ENCODE measurements at regions not wholly inside any gene's neighbourhood (a gene's known extent, or its start where the extent isn't known, plus 50 kb on each side); places are given as distances from the start of the nearest gene placed in this dataset.

DNA sequence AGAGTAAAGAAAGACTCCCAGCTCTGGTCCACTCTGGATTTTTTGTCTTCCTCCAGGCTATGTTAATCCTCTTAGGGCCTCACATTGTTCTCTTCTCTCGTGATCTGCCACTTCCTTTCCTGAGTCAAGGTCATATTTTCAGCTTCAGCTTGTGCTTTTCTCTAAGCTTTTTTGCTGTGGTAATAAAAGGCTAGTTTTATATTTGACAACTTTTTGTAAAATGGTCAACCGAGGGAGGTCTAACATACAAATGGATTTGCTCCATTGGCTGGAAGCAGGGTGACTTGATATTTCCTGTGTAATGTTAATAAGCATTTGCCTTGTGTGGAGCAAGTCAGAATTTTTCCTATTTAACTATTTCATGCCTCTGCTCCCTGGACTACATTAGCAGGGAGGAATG, 239.7 kb downstream of the RAB28 start:
- TF ChIP-seq, protein P1, sequence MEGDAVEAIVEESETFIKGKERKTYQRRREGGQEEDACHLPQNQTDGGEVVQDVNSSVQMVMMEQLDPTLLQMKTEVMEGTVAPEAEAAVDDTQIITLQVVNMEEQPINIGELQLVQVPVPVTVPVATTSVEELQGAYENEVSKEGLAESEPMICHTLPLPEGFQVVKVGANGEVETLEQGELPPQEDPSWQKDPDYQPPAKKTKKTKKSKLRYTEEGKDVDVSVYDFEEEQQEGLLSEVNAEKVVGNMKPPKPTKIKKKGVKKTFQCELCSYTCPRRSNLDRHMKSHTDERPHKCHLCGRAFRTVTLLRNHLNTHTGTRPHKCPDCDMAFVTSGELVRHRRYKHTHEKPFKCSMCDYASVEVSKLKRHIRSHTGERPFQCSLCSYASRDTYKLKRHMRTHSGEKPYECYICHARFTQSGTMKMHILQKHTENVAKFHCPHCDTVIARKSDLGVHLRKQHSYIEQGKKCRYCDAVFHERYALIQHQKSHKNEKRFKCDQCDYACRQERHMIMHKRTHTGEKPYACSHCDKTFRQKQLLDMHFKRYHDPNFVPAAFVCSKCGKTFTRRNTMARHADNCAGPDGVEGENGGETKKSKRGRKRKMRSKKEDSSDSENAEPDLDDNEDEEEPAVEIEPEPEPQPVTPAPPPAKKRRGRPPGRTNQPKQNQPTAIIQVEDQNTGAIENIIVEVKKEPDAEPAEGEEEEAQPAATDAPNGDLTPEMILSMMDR (IDR thresholded peaks at IDR 0.05; ENCODE audit: low read length): no peak
- TF ChIP-seq EZH2 (optimal IDR thresholded peaks at IDR 0.05; ENCODE audit: low read depth, low read length): no peak
- no peak for TF ChIP-seq EZH2phosphoT487 (IDR thresholded peaks at IDR 0.05; ENCODE audit: low read length)
